HG02840 (cell line): ENCODE measurements at regions not wholly inside any gene's neighbourhood (a gene's known extent, or its start where the extent isn't known, plus 50 kb on each side); places are given as distances from the start of the nearest gene placed in this dataset.
"Not testable (repeated sequence)": the region's sequence is repeated elsewhere in the genome, so short reads cannot be mapped to it uniquely, and the experiment has no call there.

ENCODE experiments used
- ATAC-seq: cut with Tn5 transposase; IDR thresholded peaks from one replicate; pipeline ENCODE4 v1.9.1; 2021; ENCODE audit warnings: mild to moderate bottlenecking, moderate library complexity, moderate number of reproducible peaks; ENCODE audit not compliant: unreplicated experiment, low FRiP score

DNA sequence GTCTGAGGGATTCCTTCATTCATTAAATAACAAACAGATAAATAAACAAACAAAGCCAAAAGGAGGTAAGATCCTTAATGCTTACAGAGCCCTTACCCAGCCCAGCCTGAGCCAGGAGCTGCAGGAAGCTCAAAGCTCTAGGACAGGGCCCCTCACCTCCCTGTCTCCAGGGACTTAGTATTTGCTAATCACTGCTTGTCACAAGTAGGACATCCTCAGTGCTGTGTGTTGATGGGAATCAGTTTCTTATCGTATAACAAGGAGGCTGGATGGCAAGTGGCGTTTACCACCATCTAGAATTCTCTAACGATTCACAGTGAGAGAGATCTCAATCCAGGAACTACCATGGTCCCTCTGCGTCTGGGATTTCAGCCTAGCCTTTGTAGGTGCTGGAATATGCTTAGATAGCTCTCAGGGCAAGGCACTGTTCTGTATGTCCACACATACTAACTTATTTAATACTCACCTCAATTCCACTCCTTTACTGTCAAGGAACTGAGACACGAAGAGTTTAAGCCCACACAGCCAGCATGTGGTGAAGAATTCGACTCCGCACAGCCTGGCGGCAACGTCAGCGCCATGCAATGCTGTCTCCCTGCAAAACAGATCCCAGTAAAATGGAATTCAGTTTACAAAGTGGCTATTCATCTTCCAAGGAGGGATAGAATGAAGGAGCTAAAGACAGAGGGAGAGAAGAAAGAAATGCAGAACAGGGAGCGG is 164.8 kb downstream of the MYCN start:
- ATAC-seq = no peak

DNA sequence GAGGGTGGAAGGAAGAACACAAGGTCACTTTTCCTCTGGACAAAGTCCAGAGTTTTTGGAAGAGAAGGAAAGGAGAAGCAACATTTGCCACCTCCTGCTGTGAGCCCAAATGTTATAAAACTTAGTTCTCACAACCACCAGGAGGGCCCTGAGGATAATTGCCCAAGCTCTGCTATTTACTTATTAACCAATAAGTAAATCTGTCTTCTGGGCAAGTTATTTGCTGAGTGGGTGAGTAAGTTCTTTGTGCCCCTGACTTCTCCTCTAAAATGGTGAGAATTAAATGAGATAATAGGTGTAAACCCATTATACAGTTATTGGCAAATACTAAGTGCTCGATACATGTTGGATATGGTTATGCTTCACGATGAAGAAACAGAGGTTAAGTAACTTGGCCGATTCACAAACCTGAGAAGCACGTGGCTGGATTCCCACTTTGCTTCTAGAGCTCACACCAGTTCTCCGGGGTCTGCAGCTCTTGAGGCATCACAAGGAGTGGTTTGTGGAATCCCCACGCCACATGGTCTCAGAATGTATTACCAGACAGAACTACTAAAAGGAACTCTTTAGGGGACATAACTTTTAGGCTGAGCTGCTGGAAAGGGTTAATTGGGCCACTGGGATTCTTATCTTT is 164.1 kb downstream of the MYCN start:
- no peak for ATAC-seq

DNA sequence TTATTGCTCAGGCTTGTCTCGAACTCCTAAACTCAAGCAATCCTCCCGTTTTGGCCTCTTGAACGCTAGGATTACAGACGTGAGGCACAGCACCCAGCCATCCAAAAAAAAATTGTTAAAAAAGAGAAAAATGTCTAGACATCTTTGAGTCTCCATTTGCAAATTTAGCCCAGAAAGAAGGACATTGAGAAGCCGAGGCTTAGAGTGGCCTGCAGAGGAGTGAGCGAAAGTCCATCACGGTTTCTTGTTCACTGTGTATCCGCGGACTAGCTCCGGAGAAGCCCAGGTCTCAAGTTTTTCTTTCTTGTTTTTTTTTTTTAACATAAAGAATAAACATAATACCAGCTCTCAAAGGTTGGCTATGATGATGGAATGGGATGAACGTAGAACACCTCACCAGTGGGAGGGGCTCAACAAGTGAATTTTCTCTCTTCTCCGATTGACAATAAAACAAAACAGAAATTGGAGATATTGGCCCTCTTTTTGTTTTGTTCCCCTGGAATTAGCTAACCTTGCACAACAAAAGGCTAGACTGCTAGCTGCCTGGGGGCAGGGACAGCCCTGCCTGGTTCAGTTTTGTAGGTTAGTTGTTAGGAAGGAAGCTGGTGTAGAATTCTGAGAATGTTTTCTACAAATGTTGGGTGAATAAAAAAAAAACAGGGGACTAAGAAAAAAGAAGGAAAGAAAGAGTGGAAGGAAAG is 163.4 kb downstream of the MYCN start:
- no peak for ATAC-seq

DNA sequence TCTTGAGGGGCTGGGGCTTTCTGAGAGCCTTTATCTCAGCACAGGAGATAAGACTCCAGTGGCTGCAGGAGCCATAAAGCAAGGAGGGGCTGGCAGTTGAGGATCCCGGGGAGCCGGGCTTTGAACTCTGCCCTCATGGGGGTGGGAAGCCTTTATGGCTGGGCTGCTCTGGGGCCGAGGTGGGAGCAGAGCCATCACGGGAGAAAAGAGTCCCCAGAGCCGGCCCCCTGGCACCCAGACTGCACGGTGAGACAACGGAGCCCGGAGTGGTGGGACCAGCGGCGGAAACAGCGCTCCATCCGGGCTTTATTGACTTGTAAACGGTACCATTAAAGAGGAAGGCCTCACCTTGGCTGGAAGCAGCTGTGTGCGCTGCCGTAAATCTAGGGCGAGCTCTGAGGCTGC is 162.6 kb downstream of the MYCN start:
- no peak for ATAC-seq

DNA sequence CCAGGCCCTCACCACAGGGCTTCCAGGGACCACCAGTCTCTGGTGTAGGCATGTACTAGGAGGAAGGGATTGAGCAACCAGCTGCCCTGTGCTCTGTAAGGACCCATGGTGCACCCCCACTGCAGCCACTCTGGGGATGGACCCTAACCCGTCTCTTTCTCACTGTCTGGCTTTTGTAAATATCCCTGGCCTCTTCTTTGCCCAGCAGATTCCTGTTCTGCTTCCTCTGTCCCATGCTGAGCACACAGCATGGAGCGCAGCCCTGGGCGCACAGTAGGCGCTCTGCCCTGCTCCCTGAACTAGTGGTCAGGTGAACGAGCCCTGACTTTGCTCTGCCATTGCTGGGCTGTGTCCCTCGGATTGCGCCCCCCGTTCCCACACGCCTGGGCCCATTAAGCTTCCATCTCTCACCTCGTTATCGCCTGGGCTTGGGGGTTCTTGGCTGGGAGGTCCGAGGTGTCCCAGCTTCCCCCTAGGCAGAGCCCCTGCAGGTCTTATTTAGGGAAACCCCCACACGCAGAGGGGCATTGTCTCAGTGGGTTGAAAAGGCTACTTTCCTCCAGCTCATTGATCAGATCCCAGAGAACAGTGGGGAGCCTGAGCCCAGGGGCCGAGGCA is 162.1 kb downstream of the MYCN start:
- no peak for ATAC-seq

- ATAC-seq = no peak
These were observed 160.8 kb downstream of the MYCN start for GRCh38 chr2:16101196-16101595.

- no peak for ATAC-seq
These were observed 159.7 kb downstream of the MYCN start for GRCh38 chr2:16100006-16100405.

DNA sequence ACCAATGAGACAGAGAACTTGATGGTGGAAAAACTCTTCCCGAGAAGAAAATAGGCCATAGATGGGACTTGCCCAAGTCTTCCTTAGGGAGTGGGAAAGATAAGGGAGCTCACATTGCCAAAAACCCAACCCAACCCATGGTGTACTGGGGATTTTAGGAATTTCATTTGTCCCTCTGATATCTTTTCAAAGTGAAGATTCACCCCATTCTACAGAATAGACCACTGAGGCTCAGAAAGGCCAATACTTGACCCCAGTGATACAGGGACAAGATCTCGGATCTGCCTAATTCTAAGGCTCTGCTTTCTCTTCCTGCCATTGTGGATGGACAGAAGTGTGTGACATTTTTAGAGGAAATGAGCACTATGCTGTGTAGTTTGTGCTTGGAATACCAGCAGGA is 159.0 kb downstream of the MYCN start:
- no peak for ATAC-seq

DNA sequence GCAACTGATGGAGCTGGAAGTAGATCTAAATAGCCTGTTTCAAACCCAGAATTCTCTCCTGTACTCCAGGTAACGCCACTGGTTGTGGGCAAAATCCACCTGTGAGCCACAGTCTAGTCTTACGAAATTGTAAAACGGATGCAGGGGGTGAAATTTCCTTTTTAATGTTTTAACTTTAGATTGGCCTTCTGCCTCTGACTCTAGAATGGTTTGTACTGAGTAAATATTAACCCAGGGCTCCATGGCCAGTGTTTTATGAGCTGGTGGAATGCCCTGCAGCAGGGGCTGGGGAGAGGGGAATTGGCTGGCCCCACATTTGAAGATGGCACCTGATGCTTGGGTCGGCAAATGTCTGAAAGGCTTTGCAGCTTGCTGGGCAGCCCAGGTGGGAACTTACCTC is 156.6 kb downstream of the MYCN start:
- ATAC-seq = no peak

GRCh38 chr2:16095483-16095882 is 155.1 kb downstream of the MYCN start:
- ATAC-seq = not testable (repeated sequence)

DNA sequence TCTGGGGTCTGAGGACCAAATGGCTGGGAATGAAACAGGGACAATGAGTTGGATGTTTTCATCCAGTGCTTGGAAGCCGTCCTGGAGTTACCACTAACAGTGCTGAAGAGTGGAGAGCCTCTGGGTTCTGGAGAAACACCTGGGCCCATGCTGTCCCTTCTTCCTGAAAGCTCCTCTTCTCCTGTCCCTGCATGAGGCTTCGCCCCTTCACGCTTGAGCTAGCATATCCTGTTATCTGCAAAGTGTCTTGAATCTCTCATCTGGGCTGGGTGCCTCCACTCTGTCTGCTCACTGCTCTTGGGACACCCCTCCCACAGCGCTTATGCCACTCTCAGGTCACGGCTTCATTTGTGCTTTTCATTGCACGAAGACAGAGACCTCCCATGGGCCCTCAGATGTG is 154.5 kb downstream of the MYCN start:
- no peak for ATAC-seq

GRCh38 chr2:16093639-16094529 is 153.5 kb downstream of the MYCN start:
- no peak for ATAC-seq

DNA sequence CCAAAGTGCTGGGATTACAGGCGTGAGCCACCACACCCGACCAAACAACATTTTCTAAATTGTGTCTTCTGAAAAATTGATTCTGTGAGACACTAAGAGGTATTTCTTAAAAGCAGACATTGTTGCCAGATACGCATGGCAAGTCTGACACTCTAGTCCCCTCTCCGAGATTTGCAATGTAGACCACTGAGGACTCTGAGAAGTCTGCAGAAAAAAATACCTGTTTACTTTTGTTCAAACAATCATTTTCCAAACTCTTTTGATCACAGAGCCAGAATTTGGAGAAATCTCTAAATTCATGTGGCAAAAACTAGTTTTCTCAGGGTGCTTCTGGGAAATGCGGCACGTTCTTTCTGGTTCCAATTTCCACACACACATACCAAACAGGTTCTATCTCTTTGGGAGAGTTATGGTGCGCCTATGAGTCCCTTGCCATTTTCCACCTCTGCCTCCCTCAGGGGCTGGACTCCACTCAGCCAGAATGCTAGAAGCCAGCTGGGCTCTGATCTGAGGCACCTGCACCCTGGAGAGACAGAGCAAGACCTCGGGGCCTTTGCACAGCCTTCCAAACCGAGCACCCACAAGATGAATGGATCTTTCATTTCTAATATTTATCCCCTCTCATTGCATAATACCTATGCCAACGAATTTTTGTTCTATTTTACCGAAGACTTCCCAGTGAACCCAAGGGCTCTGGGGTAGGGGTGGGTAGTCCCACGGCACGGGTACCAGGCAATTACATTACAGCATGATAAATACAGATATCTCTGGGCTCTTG is 152.7 kb downstream of the MYCN start:
- no peak for ATAC-seq

DNA sequence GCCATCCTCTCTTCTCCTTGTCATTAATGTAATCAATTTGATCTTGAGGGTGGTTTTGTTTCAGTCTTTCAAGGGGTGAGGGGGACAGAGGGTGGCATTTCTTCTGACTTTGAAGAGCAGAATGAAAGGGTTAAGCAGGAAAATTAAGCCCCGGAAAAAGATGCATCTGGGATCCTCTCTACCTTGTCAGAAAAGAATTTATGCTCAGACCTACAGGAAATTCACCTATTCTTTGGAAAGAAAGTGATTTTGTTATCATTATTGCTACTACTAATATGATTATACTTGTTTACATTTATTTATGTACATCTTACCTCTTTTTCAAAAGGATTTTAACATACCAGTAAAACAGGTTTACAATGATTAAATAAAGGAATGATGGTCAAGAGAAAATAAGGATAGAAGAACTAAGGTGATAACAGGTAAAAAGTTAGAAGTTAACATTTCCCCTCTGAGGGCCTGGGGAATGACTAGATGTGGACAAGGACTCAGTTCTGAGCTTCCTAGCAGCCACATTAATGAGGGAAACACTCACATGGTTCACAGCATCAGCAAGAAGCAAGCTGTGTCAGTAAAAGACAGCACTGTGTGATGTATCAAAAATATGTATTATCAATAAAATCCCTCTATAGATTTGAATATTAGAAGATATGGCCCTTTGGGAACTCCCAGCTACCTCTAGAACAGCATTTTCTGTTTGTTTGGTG is 151.4 kb downstream of the MYCN start:
- ATAC-seq = no peak

- no peak for ATAC-seq
These were observed 150.6 kb downstream of the MYCN start for GRCh38 chr2:16090650-16091575.

- not testable (repeated sequence) for ATAC-seq
These were observed 149.1 kb downstream of the MYCN start for GRCh38 chr2:16089491-16089890.

DNA sequence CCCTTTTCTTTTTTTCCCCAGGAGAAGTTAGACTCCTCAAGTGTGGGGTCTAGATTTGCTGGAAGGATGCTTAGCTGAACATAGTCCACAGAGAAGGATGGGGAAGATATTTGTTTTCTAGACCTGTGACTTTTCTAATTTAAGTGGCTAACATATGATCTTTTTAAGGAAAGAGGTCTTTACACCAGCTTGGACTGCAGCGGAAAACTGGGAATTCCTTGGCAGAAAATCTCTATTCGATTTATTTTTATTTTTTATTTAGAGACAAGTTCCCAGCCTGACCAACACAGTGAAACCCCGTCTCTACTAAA is 148.4 kb downstream of the MYCN start:
- ATAC-seq = no peak
